ENCODE measurements at regions not wholly inside any gene's neighbourhood (a gene's known extent, or its start where the extent isn't known, plus 50 kb on each side); places are given as distances from the start of the nearest gene placed in this dataset.

DNA sequence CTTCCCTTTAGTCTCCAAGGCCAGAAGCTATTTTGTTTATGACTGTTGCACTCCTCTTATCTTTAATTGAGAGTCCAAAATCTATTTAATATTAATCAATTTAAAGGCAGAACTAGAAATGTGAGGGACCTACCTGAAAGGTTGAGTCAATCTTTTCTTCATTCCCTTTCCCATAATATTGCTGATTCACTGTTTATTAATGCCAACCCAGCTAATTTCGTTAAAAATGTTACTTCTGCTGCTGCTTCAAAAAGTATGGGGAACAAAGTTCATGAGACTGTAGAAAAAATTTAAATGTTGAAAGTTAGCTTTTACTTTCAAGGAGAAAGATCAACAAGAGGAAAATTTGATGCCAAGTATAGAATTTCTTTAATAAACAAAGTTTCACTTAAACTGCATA is 365.3 kb downstream of the TENT5A start:
- no peak for DNase-seq (ENCODE audit: low spot score)
- Histone ChIP-seq H3K9me2 (ENCODE audit: insufficient read depth, low read length) (no peaks in the 10 kb centered on the region), H3K79me2 (ENCODE audit: insufficient read depth, low read depth, low read length) (no peaks in the 10 kb centered on the region), H2AFZ (ENCODE audit: low read length) (no peak overlapping the region), H3K4me1 (ENCODE audit: insufficient read depth, low read length, poor library complexity, severe bottlenecking) (no peaks in the 10 kb centered on the region), H4K20me1 (ENCODE audit: insufficient read depth, low read length) (no peaks in the 10 kb centered on the region), H3K4me2 (ENCODE audit: low read length) (no peak overlapping the region), H3K4me3 (ENCODE audit: low read depth, low read length, poor library complexity, severe bottlenecking) (no peak overlapping the region), H3K27ac (ENCODE audit: low read depth, low read length, poor library complexity, severe bottlenecking) (no peak overlapping the region), H3K36me3 (ENCODE audit: insufficient read depth, low read length) (no peaks in the 10 kb centered on the region), H3K9me3 (ENCODE audit: low read length) (no peaks in the 10 kb centered on the region)
- TF ChIP-seq, protein P1, sequence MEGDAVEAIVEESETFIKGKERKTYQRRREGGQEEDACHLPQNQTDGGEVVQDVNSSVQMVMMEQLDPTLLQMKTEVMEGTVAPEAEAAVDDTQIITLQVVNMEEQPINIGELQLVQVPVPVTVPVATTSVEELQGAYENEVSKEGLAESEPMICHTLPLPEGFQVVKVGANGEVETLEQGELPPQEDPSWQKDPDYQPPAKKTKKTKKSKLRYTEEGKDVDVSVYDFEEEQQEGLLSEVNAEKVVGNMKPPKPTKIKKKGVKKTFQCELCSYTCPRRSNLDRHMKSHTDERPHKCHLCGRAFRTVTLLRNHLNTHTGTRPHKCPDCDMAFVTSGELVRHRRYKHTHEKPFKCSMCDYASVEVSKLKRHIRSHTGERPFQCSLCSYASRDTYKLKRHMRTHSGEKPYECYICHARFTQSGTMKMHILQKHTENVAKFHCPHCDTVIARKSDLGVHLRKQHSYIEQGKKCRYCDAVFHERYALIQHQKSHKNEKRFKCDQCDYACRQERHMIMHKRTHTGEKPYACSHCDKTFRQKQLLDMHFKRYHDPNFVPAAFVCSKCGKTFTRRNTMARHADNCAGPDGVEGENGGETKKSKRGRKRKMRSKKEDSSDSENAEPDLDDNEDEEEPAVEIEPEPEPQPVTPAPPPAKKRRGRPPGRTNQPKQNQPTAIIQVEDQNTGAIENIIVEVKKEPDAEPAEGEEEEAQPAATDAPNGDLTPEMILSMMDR (conservative IDR thresholded peaks at IDR 0.05; ENCODE audit: low read length): no peak
- intact Hi-C loops (cut with micrococcal nuclease; ENCODE audit: unreplicated experiment): no loop called here
- ChIA-PET POLR2A (interaction anchor here (0.6 to 0.7 kb wide), 2 partner anchors 584 to 648 kb away, joined by 3 to 6 read pairs; no protein-coding TSS in a partner anchor), CTCF (ENCODE audit: unreplicated experiment) (no interaction called here)
- no TSS peak for BruUV-seq (replicated peaks)

DNA sequence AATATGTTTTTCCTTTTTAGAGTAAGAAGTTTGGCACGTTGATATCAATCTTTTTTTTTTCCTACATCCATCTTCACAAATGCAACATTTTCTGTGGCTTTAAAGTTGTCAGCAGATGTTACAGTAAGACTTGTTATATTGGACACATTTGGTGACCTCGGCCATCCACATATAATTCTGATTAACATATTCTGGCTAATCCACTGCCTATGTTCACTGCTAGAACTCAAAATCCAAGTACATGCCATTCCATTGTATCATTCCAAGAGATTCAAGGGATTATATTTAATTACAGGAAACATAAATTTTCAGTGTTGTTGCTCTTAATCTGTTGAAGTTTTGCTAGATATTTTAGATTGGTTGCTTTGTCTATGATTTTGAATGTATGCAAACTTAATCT is 367.6 kb downstream of the TENT5A start:
- TF ChIP-seq EZH2phosphoT487 (IDR thresholded peaks at IDR 0.05; ENCODE audit: borderline replicate concordance, low read depth, low read length): no peak
- TF ChIP-seq, protein P1 (conservative IDR thresholded peaks at IDR 0.05; ENCODE audit: low read length): no peak
- Histone ChIP-seq H3K36me3 (ENCODE audit: insufficient read depth, low read length) (no peaks in the 10 kb centered on the region), H4K20me1 (ENCODE audit: insufficient read depth, low read length) (no peaks in the 10 kb centered on the region), H3K27ac (ENCODE audit: low read depth, low read length, poor library complexity, severe bottlenecking) (no peak overlapping the region), H2AFZ (ENCODE audit: low read length) (no peak overlapping the region), H3K4me1 (ENCODE audit: insufficient read depth, low read length, poor library complexity, severe bottlenecking) (no peaks in the 10 kb centered on the region), H3K4me3 (ENCODE audit: low read depth, low read length, poor library complexity, severe bottlenecking) (no peak overlapping the region), H3K9me3 (ENCODE audit: low read length) (no peaks in the 10 kb centered on the region), H3K9me2 (ENCODE audit: insufficient read depth, low read length) (no peaks in the 10 kb centered on the region), H3K79me2 (ENCODE audit: insufficient read depth, low read depth, low read length) (no peaks in the 10 kb centered on the region), H3K4me2 (ENCODE audit: low read length) (no peak overlapping the region)
- ChIA-PET CTCF (ENCODE audit: unreplicated experiment) (no interaction called here), POLR2A (no interaction called here)
- BruUV-seq (replicated peaks): no TSS peak
- no peak for DNase-seq (ENCODE audit: low spot score)
- intact Hi-C loops (cut with micrococcal nuclease; ENCODE audit: unreplicated experiment): no loop called here

DNA sequence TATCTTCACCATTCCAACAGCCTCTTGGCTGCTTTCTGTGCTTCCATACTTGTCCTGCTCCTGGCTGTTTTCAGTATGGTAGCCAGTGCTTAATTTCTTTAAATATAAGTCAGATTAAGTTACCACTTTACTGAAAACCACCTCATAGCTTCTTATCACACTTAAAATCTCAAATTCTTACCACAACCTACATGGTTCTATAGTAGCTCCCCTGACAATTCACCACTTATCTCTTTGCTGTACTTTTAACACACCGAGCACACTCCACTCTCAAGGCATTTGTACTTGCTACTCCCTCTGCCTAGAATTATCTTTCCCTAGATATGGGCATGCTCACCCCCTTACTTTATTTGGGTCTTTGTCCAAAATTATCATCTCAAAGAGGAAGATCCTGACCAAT is 369.0 kb downstream of the TENT5A start:
- intact Hi-C loops (cut with micrococcal nuclease; ENCODE audit: unreplicated experiment): no loop called here
- no peak overlapping the region for H2AFZ ChIP-seq (ENCODE audit: low read length)
- no peaks in the 10 kb centered on the region for H3K79me2 ChIP-seq (ENCODE audit: insufficient read depth, low read depth, low read length)
- ChIA-PET POLR2A (interaction anchor here (0.6 kb wide), 1 partner anchor 90 kb away, joined by 3 read pairs; no protein-coding TSS in a partner anchor), CTCF (ENCODE audit: unreplicated experiment) (no interaction called here)
- no peaks in the 10 kb centered on the region for H3K9me2 ChIP-seq (ENCODE audit: insufficient read depth, low read length)
- no peaks in the 10 kb centered on the region for H3K36me3 ChIP-seq (ENCODE audit: insufficient read depth, low read length)
- H4K20me1 ChIP-seq (ENCODE audit: insufficient read depth, low read length): no peaks in the 10 kb centered on the region
- H3K4me1 ChIP-seq (ENCODE audit: insufficient read depth, low read length, poor library complexity, severe bottlenecking): no peaks in the 10 kb centered on the region
- TF ChIP-seq EZH2phosphoT487 (IDR thresholded peaks at IDR 0.05; ENCODE audit: borderline replicate concordance, low read depth, low read length): no peak
- no peak overlapping the region for H3K27ac ChIP-seq (ENCODE audit: low read depth, low read length, poor library complexity, severe bottlenecking)
- H3K9me3 ChIP-seq (ENCODE audit: low read length): no peaks in the 10 kb centered on the region
- no peak for DNase-seq (ENCODE audit: low spot score)
- no peak overlapping the region for H3K4me3 ChIP-seq (ENCODE audit: low read depth, low read length, poor library complexity, severe bottlenecking)
- H3K4me2 ChIP-seq (ENCODE audit: low read length): no peak overlapping the region
- BruUV-seq (replicated peaks): no TSS peak
